ENCODE measurements at regions not wholly inside any gene's neighbourhood (a gene's known extent, or its start where the extent isn't known, plus 50 kb on each side); places are given as distances from the start of the nearest gene placed in this dataset.

GRCh38 chr21:29246614-29247013, 52.1 kb upstream of the BACH1 start:
- ChIA-PET CTCF (no interaction called here), POLR2A (no interaction called here)

GRCh38 chr21:29248124-29248523, 50.6 kb upstream of the BACH1 start:
- CTCF ChIA-PET, result no interaction called here

More at GRCh38 chr21:29248124-29248523, 50.6 kb upstream of the BACH1 start:
- POLR2A ChIA-PET, result no interaction called here

All from activated CD8-positive, alpha-beta memory T cell treated with anti-CD3 and anti-CD28 coated beads for 36 hours (primary cell).